ENCODE measurements at regions not wholly inside any gene's neighbourhood (a gene's known extent, or its start where the extent isn't known, plus 50 kb on each side); places are given as distances from the start of the nearest gene placed in this dataset.

GRCh38 chr5:52331725-52332124 lies 456.0 kb upstream of the ITGA1 start:
- H3K27me3 ChIP-seq (ENCODE audit: insufficient read depth, low read length) = no peaks in the 10 kb centered on the region
- H3K27ac ChIP-seq (ENCODE audit: low read depth, low read length) = no peak overlapping the region
- no peaks in the 10 kb centered on the region for H3K4me1 ChIP-seq (ENCODE audit: control insufficient read depth, insufficient read depth, low read length, unreplicated experiment)
- H2AFZ ChIP-seq (ENCODE audit: low read length, unreplicated experiment) = no peak overlapping the region
- H3K79me2 ChIP-seq (ENCODE audit: control insufficient read depth, insufficient read depth, low read length, unreplicated experiment) = no peaks in the 10 kb centered on the region
- H3K4me3 ChIP-seq (ENCODE audit: low read depth, low read length) = no peak overlapping the region
- H3K36me3 ChIP-seq (ENCODE audit: insufficient read depth, low read length) = no peaks in the 10 kb centered on the region

GRCh38 chr5:52334367-52334766 lies 453.3 kb upstream of the ITGA1 start:
- Histone ChIP-seq H3K4me1 (ENCODE audit: control insufficient read depth, insufficient read depth, low read length, unreplicated experiment) (no peaks in the 10 kb centered on the region), H3K27ac (ENCODE audit: low read depth, low read length) (no peak overlapping the region), H3K27me3 (ENCODE audit: insufficient read depth, low read length) (no peaks in the 10 kb centered on the region), H2AFZ (ENCODE audit: low read length, unreplicated experiment) (no peak overlapping the region), H3K36me3 (ENCODE audit: insufficient read depth, low read length) (no peaks in the 10 kb centered on the region), H3K4me3 (ENCODE audit: low read depth, low read length) (no peak overlapping the region), H3K79me2 (ENCODE audit: control insufficient read depth, insufficient read depth, low read length, unreplicated experiment) (no peaks in the 10 kb centered on the region)

- H2AFZ ChIP-seq (ENCODE audit: low read length, unreplicated experiment) = no peak overlapping the region
- no peaks in the 10 kb centered on the region for H3K4me1 ChIP-seq (ENCODE audit: control insufficient read depth, insufficient read depth, low read length, unreplicated experiment)
- H3K27ac ChIP-seq (ENCODE audit: low read depth, low read length) = no peak overlapping the region
These were observed 448.4 kb upstream of the ITGA1 start for GRCh38 chr5:52339285-52339684.

GRCh38 chr5:52342361-52342760 lies 445.4 kb upstream of the ITGA1 start:
- Histone ChIP-seq H3K36me3 (ENCODE audit: insufficient read depth, low read length) (no peaks in the 10 kb centered on the region), H3K79me2 (ENCODE audit: control insufficient read depth, insufficient read depth, low read length, unreplicated experiment) (no peaks in the 10 kb centered on the region), H3K27me3 (ENCODE audit: insufficient read depth, low read length) (no peaks in the 10 kb centered on the region), H2AFZ (ENCODE audit: low read length, unreplicated experiment) (no peak overlapping the region), H3K4me3 (ENCODE audit: low read depth, low read length) (no peak overlapping the region), H3K4me1 (ENCODE audit: control insufficient read depth, insufficient read depth, low read length, unreplicated experiment) (no peaks in the 10 kb centered on the region), H3K27ac (ENCODE audit: low read depth, low read length) (no peak overlapping the region)

More at GRCh38 chr5:52339285-52339684, 448.4 kb upstream of the ITGA1 start:
- H3K27me3 ChIP-seq (ENCODE audit: insufficient read depth, low read length) = no peaks in the 10 kb centered on the region
- H3K36me3 ChIP-seq (ENCODE audit: insufficient read depth, low read length) = no peaks in the 10 kb centered on the region
- no peak overlapping the region for H3K4me3 ChIP-seq (ENCODE audit: low read depth, low read length)
- H3K79me2 ChIP-seq (ENCODE audit: control insufficient read depth, insufficient read depth, low read length, unreplicated experiment) = no peaks in the 10 kb centered on the region

GRCh38 chr5:52356311-52356918 lies 431.3 kb upstream of the ITGA1 start:
- Histone ChIP-seq H3K4me1 (ENCODE audit: control insufficient read depth, insufficient read depth, low read length, unreplicated experiment) (no peaks in the 10 kb centered on the region), H3K27ac (ENCODE audit: low read depth, low read length) (no peak overlapping the region), H3K4me3 (ENCODE audit: low read depth, low read length) (no peak overlapping the region), H3K79me2 (ENCODE audit: control insufficient read depth, insufficient read depth, low read length, unreplicated experiment) (no peaks in the 10 kb centered on the region), H2AFZ (ENCODE audit: low read length, unreplicated experiment) (no peak overlapping the region), H3K36me3 (ENCODE audit: insufficient read depth, low read length) (no peaks in the 10 kb centered on the region), H3K27me3 (ENCODE audit: insufficient read depth, low read length) (peaks cover 20% of the 10 kb centered on the region)

- no peaks in the 10 kb centered on the region for H3K79me2 ChIP-seq (ENCODE audit: control insufficient read depth, insufficient read depth, low read length, unreplicated experiment)
- H3K27me3 ChIP-seq (ENCODE audit: insufficient read depth, low read length) = peaks cover 31% of the 10 kb centered on the region
- H3K4me3 ChIP-seq (ENCODE audit: low read depth, low read length) = no peak overlapping the region
- H3K4me1 ChIP-seq (ENCODE audit: control insufficient read depth, insufficient read depth, low read length, unreplicated experiment) = no peaks in the 10 kb centered on the region
- H3K27ac ChIP-seq (ENCODE audit: low read depth, low read length) = no peak overlapping the region
- H3K36me3 ChIP-seq (ENCODE audit: insufficient read depth, low read length) = no peaks in the 10 kb centered on the region
- no peak overlapping the region for H2AFZ ChIP-seq (ENCODE audit: low read length, unreplicated experiment)
These were observed 428.5 kb upstream of the ITGA1 start for GRCh38 chr5:52359261-52359660.

- Histone ChIP-seq H3K36me3 (ENCODE audit: insufficient read depth, low read length) (no peaks in the 10 kb centered on the region), H2AFZ (ENCODE audit: low read length, unreplicated experiment) (no peak overlapping the region), H3K4me1 (ENCODE audit: control insufficient read depth, insufficient read depth, low read length, unreplicated experiment) (no peaks in the 10 kb centered on the region), H3K27ac (ENCODE audit: low read depth, low read length) (no peak overlapping the region), H3K4me3 (ENCODE audit: low read depth, low read length) (no peak overlapping the region), H3K79me2 (ENCODE audit: control insufficient read depth, insufficient read depth, low read length, unreplicated experiment) (no peaks in the 10 kb centered on the region), H3K27me3 (ENCODE audit: insufficient read depth, low read length) (peaks cover 31% of the 10 kb centered on the region)
These were observed 426.7 kb upstream of the ITGA1 start for GRCh38 chr5:52360985-52361384.

- no peaks in the 10 kb centered on the region for H3K79me2 ChIP-seq (ENCODE audit: control insufficient read depth, insufficient read depth, low read length, unreplicated experiment)
- no peaks in the 10 kb centered on the region for H3K4me1 ChIP-seq (ENCODE audit: control insufficient read depth, insufficient read depth, low read length, unreplicated experiment)
- H3K36me3 ChIP-seq (ENCODE audit: insufficient read depth, low read length) = no peaks in the 10 kb centered on the region
- no peak overlapping the region for H3K4me3 ChIP-seq (ENCODE audit: low read depth, low read length)
- H3K27me3 ChIP-seq (ENCODE audit: insufficient read depth, low read length) = peaks cover 3% of the 10 kb centered on the region; the same call in 1 of the 2 replicates
- no peak overlapping the region for H3K27ac ChIP-seq (ENCODE audit: low read depth, low read length)
- H2AFZ ChIP-seq (ENCODE audit: low read length, unreplicated experiment) = no peak overlapping the region
These were observed 413.4 kb upstream of the ITGA1 start for GRCh38 chr5:52374286-52374685.

GRCh38 chr5:52375969-52376368 lies 411.7 kb upstream of the ITGA1 start:
- H3K27ac ChIP-seq (ENCODE audit: low read depth, low read length) = no peak overlapping the region
- no peak overlapping the region for H2AFZ ChIP-seq (ENCODE audit: low read length, unreplicated experiment)
- peaks cover 3% of the 10 kb centered on the region; the same call in 1 of the 2 replicates for H3K27me3 ChIP-seq (ENCODE audit: insufficient read depth, low read length)
- H3K36me3 ChIP-seq (ENCODE audit: insufficient read depth, low read length) = no peaks in the 10 kb centered on the region
- H3K4me1 ChIP-seq (ENCODE audit: control insufficient read depth, insufficient read depth, low read length, unreplicated experiment) = no peaks in the 10 kb centered on the region
- no peak overlapping the region for H3K4me3 ChIP-seq (ENCODE audit: low read depth, low read length)
- H3K79me2 ChIP-seq (ENCODE audit: control insufficient read depth, insufficient read depth, low read length, unreplicated experiment) = no peaks in the 10 kb centered on the region

GRCh38 chr5:52376592-52376991 lies 411.1 kb upstream of the ITGA1 start:
- no peaks in the 10 kb centered on the region for H3K36me3 ChIP-seq (ENCODE audit: insufficient read depth, low read length)
- H3K4me1 ChIP-seq (ENCODE audit: control insufficient read depth, insufficient read depth, low read length, unreplicated experiment) = no peaks in the 10 kb centered on the region
- H2AFZ ChIP-seq (ENCODE audit: low read length, unreplicated experiment) = no peak overlapping the region
- H3K4me3 ChIP-seq (ENCODE audit: low read depth, low read length) = no peak overlapping the region
- H3K27ac ChIP-seq (ENCODE audit: low read depth, low read length) = no peak overlapping the region
- H3K27me3 ChIP-seq (ENCODE audit: insufficient read depth, low read length) = peaks cover 3% of the 10 kb centered on the region; the same call in 1 of the 2 replicates
- H3K79me2 ChIP-seq (ENCODE audit: control insufficient read depth, insufficient read depth, low read length, unreplicated experiment) = no peaks in the 10 kb centered on the region

- H3K4me1 ChIP-seq (ENCODE audit: control insufficient read depth, insufficient read depth, low read length, unreplicated experiment) = no peaks in the 10 kb centered on the region
- H2AFZ ChIP-seq (ENCODE audit: low read length, unreplicated experiment) = no peak overlapping the region
- H3K4me3 ChIP-seq (ENCODE audit: low read depth, low read length) = no peak overlapping the region
- H3K79me2 ChIP-seq (ENCODE audit: control insufficient read depth, insufficient read depth, low read length, unreplicated experiment) = no peaks in the 10 kb centered on the region
- H3K36me3 ChIP-seq (ENCODE audit: insufficient read depth, low read length) = no peaks in the 10 kb centered on the region
- H3K27ac ChIP-seq (ENCODE audit: low read depth, low read length) = no peak overlapping the region
- H3K27me3 ChIP-seq (ENCODE audit: insufficient read depth, low read length) = peaks cover 3% of the 10 kb centered on the region; the same call in 1 of the 2 replicates
These were observed 409.5 kb upstream of the ITGA1 start for GRCh38 chr5:52378237-52378636.

Data from ACC112 (cell line).